PC-9 (cell line): ENCODE measurements at regions not wholly inside any gene's neighbourhood (a gene's known extent, or its start where the extent isn't known, plus 50 kb on each side); places are given as distances from the start of the nearest gene placed in this dataset.

ENCODE experiments used
- CTCF ChIP-seq: fragments of 200-600 bp; sonication (generic); conservative IDR thresholded peaks from 2 replicates; pipeline ENCODE4 v1.6.1; 2017; ENCODE audit warnings: mixed run types, antibody characterized with exemption, mild to moderate bottlenecking, moderate library complexity
- EZH2 ChIP-seq: fragments of 200-600 bp; sonication (generic); IDR thresholded peaks from 2 replicates; pipeline ENCODE4 v1.8.0; 2017; ENCODE audit warnings: antibody characterized with exemption, low read depth

GRCh38 chr13:40333226-40333625 lies 333.2 kb downstream of the FOXO1 start:
- TF ChIP-seq CTCF (no peak), EZH2 (no peak)
